Hypothalamus (tissue), 51 donors: ENCODE measurements at regions not wholly inside any gene's neighbourhood (a gene's known extent, or its start where the extent isn't known, plus 50 kb on each side); places are given as distances from the start of the nearest gene placed in this dataset.

Experiments
- DNase-seq, 51 donors: peaks; one replicate each; lab custom pipeline; 2025; lab: John Stamatoyannopoulos, UW

DNA sequence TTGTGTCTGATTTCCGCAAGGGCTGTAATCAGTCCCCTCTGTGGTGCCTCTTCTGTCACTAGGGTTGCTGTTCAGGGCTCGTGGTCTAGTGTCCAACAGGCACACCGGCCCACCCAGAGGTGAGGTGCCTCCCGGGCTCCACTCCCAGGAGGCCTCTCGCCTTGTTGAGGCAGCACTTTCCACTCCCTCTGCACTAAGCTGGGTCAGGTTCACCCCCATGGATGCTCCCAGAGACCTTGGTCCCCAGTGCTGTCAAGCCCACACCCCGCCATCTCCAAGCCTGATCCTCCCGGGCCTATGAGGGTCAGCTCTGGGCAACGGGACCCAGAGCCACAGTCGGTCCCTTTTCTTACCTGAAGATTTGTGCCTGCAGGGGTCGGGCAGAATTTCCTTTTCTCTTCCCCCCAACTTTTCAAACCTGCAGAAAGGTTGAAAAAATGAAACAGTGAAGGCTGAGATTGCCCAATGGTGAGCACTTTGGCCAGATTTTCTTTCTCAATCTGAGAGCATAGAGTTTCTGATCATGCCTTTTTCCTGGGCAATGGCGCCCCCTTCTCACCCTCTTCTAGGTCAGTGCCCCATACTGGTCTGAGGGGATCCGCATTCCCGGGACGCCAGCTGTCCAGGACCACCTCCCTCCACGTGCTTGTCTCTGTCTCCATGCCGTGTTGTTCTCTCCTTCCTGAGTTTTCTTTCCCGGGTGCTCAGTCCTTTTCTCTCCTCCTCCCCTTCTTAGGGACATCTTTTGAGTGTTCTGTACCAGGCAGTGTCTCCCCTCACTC, 148.0 kb downstream of the ASB1 start:
- DNase-seq: no peak

DNA sequence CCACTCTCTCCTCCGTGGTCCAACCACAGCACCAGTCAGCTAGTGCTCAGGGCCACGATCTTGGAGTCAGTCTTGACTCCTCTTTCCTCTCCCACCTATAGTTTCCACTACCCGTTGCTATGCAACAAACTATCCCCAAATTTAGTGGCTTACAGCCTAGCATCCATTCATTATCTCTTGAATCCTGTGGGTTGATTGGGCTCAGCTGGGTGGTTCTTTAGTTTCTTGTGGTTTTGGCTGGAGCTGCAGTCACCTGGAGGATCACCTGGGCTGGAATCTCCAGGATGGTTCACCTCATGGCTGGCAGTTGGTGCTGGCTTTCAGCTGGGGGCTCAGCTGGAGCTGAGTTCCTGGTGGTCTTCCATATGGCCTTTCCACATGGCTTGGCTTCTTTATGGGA, 149.9 kb downstream of the ASB1 start:
- no peak for DNase-seq

GRCh38 chr2:238578256-238578655, 151.5 kb downstream of the ASB1 start:
- no peak for DNase-seq

DNA sequence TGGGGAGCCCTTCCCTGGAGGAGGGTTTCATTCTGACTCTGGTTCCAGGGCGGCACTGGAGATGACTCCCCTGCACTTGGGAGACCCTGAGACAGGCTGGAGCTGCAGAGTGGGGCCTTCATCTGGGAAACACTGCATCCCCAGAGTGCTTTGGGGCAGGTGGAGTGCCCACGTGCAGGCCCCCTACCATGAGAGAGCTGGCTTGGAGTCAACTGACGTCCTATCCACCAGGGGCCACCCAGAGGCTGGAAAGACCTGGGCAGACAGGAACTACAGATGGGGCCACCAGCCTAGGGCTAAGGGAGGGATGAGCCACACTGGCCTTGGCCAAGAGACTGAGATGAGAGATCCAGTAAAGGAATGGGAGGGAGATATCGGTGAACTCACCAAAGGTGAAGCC, 153.8 kb downstream of the ASB1 start:
- DNase-seq: no peak

- no peak for DNase-seq
Observed at GRCh38 chr2:238581126-238581525, 154.4 kb downstream of the ASB1 start.

DNA sequence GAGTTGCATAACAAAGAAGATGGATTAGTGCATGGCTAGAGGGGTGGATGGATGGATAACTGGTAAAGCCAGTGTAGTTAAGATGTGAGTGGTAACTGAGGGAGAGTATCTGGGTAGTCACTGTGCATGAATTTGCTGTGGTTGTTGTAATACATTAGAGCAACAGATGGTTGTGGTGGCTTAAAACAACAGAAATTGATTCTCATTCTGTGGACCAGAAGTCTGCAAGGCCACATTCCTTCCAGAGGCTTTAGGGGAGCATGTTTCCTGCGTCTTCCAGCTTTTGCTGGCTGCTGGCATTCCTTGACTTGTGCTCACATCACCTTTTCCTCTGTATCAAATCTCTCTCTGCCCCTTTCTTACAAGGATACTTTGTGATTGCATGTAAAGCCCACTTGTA, 155.4 kb downstream of the ASB1 start:
- no peak for DNase-seq

DNA sequence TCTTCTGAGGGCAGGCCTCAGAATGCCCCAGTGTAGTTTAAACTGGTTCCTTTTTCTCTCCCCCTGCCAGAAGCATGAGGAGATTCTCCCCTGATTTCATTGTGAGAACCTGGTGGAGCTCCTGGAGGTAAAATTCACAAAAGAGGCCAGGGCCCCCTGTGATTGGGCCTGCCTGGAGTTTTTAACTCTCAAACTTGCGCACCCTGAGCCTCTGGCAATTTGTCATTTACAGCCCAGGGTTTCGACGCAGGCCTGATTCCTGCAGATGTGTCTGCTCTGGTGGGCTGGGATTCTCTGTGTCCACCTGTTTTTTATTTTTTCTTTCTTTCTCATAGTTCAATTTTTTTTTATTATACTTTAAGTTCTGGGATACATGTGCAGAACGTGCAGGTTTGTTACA, 157.9 kb downstream of the ASB1 start:
- no peak for DNase-seq

GRCh38 chr2:238585836-238586821, 159.4 kb downstream of the ASB1 start:
- DNase-seq: peak in 26 of 51 donors; percentile 8 to 64 (median 24)

DNA sequence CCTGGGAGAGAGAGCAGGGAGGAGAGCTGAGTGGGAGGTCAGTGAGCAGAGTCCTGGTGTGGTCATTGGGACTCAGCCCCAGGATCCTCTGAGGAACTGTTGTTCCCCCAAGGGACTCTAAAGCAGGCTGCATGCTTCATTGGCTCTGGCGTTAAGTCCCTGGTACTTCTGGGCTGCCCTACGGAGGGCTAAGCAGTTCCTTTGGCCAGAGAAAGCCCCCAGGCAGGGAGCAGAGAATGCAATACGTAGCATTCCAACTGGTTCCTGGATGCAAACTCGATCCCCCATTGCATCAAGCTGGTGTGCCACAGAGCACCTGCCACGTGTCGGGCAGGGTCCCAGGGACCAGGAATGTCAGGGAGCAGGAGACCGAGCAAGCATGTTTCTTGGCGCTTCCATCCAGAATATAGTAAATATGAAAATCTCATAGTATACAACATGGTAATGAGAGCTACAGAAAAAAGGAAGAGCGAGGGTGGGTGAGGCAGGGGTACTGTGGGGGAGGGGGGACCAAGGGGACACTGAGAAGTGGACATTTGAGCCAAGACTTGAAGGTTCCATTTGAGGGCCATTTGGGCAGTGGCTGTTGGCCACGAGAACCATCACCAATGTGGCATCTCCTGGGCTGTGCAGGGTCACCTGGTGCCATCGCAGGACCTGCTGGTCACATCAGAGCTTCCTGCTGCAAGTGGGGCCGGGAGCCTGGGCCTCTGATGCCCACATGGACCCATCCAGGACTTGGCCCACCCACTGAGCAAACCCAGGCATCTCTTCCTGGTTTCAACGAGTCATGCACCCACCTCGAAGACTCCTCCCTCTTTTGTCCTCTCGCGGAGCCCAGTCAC, 160.4 kb downstream of the ASB1 start:
- no peak for DNase-seq

- DNase-seq: no peak
Observed at GRCh38 chr2:238587776-238588660, 161.3 kb downstream of the ASB1 start.

GRCh38 chr2:238589591-238590460, 163.1 kb downstream of the ASB1 start:
- no peak for DNase-seq

GRCh38 chr2:238591732-238592131, 165.0 kb downstream of the ASB1 start:
- no peak for DNase-seq

- DNase-seq: no peak
Observed at GRCh38 chr2:238593236-238593635, 166.5 kb downstream of the ASB1 start.

DNA sequence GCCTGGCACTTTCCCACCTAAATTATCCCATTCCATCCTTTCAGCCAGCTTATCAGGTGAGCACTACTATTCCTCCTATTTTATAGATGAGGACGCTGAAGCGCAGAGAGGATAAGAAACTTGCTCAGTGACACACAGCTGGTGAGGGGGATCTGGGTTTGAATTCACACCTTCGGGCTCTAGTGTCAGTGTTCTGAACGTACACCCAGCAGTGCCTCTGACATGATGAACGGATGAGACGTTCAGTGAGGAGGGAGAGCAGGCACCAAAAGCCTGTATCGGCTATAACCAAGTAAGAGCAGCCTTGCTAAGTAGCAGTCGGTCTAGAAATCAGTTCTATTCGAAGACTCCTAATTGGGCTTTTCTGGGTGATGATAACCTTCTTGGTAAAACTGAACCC, 167.0 kb downstream of the ASB1 start:
- DNase-seq: no peak

DNA sequence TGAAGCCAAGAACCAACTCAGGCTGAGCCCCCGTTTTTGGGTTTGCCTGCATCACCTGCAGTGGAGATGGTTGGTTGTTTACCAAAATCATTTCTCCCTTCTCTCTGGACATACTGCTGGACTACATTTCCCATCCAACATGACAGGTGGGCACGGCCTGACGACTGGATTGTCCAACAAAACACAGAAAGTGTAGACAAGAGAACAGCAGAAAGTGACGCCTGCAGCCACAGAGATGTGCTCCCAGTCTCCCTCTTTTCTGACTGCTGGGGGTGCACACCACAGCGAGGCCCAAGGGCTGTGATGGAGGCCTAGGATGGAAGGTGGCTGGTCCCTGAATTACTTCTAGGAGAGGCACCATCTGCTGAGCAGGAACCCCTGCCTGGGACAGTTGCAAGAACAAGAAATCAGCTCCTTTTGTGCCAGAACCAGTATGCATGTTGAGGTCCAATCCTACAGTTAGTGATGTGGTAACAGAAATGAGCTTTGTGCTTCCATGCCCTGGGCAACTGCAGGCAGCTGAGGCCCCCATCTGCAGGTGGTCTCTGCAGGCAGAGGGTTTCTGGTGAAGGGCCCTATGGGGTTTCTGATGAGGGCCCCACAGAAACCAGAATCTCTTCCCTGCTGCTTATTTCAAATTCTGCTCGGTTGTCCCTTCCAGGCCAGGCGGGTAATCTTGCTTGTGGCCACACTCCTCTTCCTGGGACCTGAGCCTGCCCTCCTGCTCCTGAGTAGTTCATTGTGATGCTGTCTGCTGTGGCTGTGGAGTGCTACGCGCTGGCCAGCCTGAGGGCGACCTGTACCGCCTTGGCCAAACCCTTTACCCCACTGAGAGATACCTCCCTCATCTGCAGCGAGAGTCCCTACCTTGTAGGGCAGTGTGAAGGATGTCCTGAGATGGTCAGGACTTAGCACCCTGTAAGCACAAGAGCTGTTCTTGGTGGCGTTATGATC, 168.3 kb downstream of the ASB1 start:
- DNase-seq: no peak

DNA sequence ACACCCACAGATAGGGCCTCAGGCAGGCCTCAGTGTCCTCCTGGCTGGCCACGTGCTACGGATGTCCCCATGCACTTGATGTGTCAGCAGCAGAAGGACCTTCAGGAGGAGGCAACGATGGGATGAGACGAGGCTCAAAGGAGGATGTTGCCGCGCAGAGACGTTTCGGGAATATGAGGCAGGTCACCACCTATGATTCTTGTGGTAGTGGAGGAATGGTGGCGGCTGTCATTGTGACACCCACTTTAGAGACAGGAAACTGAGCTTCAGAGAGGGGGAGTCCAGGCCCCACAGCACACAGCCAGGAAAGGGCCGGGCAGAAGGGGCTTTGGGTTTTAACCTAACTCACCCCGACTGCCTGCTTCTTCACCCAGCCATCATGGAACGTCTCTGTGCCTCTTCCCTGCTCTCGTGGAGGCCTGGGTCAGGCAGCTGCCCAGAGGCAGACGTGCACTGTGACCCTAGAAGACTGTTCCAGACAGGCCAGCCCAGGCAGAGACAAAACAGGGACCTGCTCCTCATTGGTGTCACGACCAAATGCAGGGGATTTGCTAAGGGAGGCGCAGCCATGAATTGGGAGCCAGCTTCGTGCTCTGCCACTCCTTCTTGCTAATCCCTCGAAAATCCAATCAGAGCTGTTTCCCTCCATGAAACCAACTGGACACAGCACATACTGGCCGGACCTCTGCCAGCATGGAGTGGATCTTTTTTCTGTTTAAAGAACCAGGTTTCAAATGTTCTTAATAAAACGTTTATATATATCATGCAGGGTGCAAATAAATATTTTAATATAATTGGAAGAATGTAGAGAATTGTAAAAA, 169.2 kb downstream of the ASB1 start:
- no peak for DNase-seq
